Lower leg skin (tissue), 3 donors: ENCODE measurements at regions not wholly inside any gene's neighbourhood (a gene's known extent, or its start where the extent isn't known, plus 50 kb on each side); places are given as distances from the start of the nearest gene placed in this dataset.

ENCODE experiments used
- POLR2A ChIP-seq, 2 donors: fragments of 450-650 bp; IDR thresholded peaks; one replicate each; pipeline ENCODE4 v1.6.1; 2016 to 2017; ENCODE audit warnings: antibody characterized with exemption in 2 of 2, mild to moderate bottlenecking in 1 of 2, moderate library complexity in 1 of 2
- TF ChIP-seq, protein P1 (sequence below), 3 donors: fragments of 450-650 bp; IDR thresholded peaks; one replicate each; pipeline ENCODE4 v1.5.1; 2016; ENCODE audit warnings: antibody characterized with exemption in 3 of 3, mild to moderate bottlenecking in 3 of 3, moderate library complexity in 2 of 3

GRCh38 chr7:119177863-119178262 is 953.4 kb downstream of the ANKRD7 start:
- TF ChIP-seq, protein P1, sequence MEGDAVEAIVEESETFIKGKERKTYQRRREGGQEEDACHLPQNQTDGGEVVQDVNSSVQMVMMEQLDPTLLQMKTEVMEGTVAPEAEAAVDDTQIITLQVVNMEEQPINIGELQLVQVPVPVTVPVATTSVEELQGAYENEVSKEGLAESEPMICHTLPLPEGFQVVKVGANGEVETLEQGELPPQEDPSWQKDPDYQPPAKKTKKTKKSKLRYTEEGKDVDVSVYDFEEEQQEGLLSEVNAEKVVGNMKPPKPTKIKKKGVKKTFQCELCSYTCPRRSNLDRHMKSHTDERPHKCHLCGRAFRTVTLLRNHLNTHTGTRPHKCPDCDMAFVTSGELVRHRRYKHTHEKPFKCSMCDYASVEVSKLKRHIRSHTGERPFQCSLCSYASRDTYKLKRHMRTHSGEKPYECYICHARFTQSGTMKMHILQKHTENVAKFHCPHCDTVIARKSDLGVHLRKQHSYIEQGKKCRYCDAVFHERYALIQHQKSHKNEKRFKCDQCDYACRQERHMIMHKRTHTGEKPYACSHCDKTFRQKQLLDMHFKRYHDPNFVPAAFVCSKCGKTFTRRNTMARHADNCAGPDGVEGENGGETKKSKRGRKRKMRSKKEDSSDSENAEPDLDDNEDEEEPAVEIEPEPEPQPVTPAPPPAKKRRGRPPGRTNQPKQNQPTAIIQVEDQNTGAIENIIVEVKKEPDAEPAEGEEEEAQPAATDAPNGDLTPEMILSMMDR (IDR thresholded peaks at IDR 0.05) = no peak
- no peak for TF ChIP-seq POLR2A (IDR thresholded peaks at IDR 0.05)
